Sigmoid colon (tissue), 6 donors: ENCODE measurements at regions not wholly inside any gene's neighbourhood (a gene's known extent, or its start where the extent isn't known, plus 50 kb on each side); places are given as distances from the start of the nearest gene placed in this dataset.
"Not testable (repeated sequence)": the region's sequence is repeated elsewhere in the genome, so short reads cannot be mapped to it uniquely, and the experiment has no call there.

Experiments used
- DNase-seq: peaks from one replicate; pipeline ENCODE4 v3.0.0-alpha.2; 2019
- H3K27ac ChIP-seq, 4 donors: fragments of 200-600 bp; sonication (generic); one replicate each; pipeline ENCODE4 v1.5.1; 2016 to 2019; ENCODE audit warnings: mild to moderate bottlenecking in 1 of 4
- H3K27me3 ChIP-seq, 3 donors: fragments of 200-600 bp; sonication (generic); one replicate each; pipeline ENCODE4 v1.5.1; 2019; ENCODE audit warnings: mild to moderate bottlenecking in 1 of 3
- H3K36me3 ChIP-seq, 4 donors: fragments of 200-600 bp; sonication (generic); one replicate each; pipeline ENCODE4 v1.5.1; 2016 to 2019
- H3K4me1 ChIP-seq, 4 donors: fragments of 200-600 bp; sonication (generic); one replicate each; pipeline ENCODE4 v1.5.1; 2017 to 2019
- H3K4me3 ChIP-seq, 4 donors: fragments of 200-600 bp; sonication (generic); one replicate each; pipeline ENCODE4 v1.5.1; 2017 to 2019; ENCODE audit warnings: mild to moderate bottlenecking in 2 of 4, moderate library complexity in 1 of 4
- H3K9me3 ChIP-seq, 4 donors: fragments of 200-600 bp in 3 of 4; sonication (generic) in 3 of 4; one replicate each; pipeline versions ENCODE4 v1.5.1 to v1.6.1; 2013 to 2019
- EP300 ChIP-seq, 4 donors: sonication (generic); formaldehyde crosslinking; IDR thresholded peaks; one replicate each; pipeline ENCODE4 v1.6.1; 2017; ENCODE audit warnings: antibody characterized with exemption in 4 of 4
- POLR2A ChIP-seq, 2 donors: fragments of 450-650 bp; IDR thresholded peaks; one replicate each; pipeline ENCODE4 v1.6.1; 2016; ENCODE audit warnings: antibody characterized with exemption in 2 of 2, mild to moderate bottlenecking in 2 of 2, moderate library complexity in 2 of 2
- POLR2AphosphoS5 ChIP-seq, 4 donors: sonication (generic); formaldehyde crosslinking; IDR thresholded peaks; one replicate each; pipeline ENCODE4 v1.6.1; 2017; ENCODE audit warnings: antibody characterized with exemption in 4 of 4
- WGBS, 2 donors: extraction: QIAGEN DNeasy Blood & Tissue Kit; methylation state at CpG; one replicate each; pipeline ENCODE4 v1.1.7; 2013; 5-methylcytosine and 5-hydroxymethylcytosine counted together
- intact Hi-C: fragments of 100-400 bp; cut with DNase I; formaldehyde crosslinking; loops from one replicate; pipeline ENCODE4 v1.15.1; 2023
- TF ChIP-seq, protein P1 (sequence below), 4 experiments: fragments of 450-650 bp in 3 of 4; fragments of 200-600 bp in 1 of 4; IDR thresholded peaks; one replicate each; pipeline ENCODE4 v1.5.1; 2016 to 2019; ENCODE audit warnings: antibody characterized with exemption in 4 of 4, mild to moderate bottlenecking in 3 of 4, moderate library complexity in 2 of 4
- donor health status: healthy with polysubstance abuse.
- donor health status: healthy.

- DNase-seq, H3K4me3 ChIP-seq, H3K36me3 ChIP-seq, H3K4me1 ChIP-seq, H3K27me3 ChIP-seq, intact Hi-C loops, H3K27ac ChIP-seq, H3K9me3 ChIP-seq: not testable (repeated sequence)
- WGBS, 2 donors, result 84 to 91% methylated on average over 1 of the region's 1 CpG
Observed at GRCh38 chr21:32823296-32823695, 51.7 kb upstream of the PAXBP1 start.

- Histone ChIP-seq H3K4me1 (no peaks in the 10 kb centered on the region), H3K27me3 (no peaks in the 10 kb centered on the region), H3K9me3 (no peaks in the 10 kb centered on the region), H3K36me3 (no peaks in the 10 kb centered on the region), H3K27ac (no peak overlapping the region), H3K4me3 (no peak overlapping the region)
- TF ChIP-seq POLR2AphosphoS5 (IDR thresholded peaks at IDR 0.05), result no peak
- TF ChIP-seq EP300 (IDR thresholded peaks at IDR 0.05), result no peak
- no peak for TF ChIP-seq POLR2A (IDR thresholded peaks at IDR 0.05)
- TF ChIP-seq, protein P1, sequence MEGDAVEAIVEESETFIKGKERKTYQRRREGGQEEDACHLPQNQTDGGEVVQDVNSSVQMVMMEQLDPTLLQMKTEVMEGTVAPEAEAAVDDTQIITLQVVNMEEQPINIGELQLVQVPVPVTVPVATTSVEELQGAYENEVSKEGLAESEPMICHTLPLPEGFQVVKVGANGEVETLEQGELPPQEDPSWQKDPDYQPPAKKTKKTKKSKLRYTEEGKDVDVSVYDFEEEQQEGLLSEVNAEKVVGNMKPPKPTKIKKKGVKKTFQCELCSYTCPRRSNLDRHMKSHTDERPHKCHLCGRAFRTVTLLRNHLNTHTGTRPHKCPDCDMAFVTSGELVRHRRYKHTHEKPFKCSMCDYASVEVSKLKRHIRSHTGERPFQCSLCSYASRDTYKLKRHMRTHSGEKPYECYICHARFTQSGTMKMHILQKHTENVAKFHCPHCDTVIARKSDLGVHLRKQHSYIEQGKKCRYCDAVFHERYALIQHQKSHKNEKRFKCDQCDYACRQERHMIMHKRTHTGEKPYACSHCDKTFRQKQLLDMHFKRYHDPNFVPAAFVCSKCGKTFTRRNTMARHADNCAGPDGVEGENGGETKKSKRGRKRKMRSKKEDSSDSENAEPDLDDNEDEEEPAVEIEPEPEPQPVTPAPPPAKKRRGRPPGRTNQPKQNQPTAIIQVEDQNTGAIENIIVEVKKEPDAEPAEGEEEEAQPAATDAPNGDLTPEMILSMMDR (IDR thresholded peaks at IDR 0.05), result no peak
- WGBS, 2 donors, result 93 to 94% methylated on average over 1 of the region's 1 CpG
- intact Hi-C loops, result loop anchor here (5.0 kb wide), 1 partner anchor 43 kb away; no protein-coding TSS in a partner anchor
- DNase-seq, result no peak
Observed at GRCh38 chr21:32824950-32825349, 53.4 kb upstream of the PAXBP1 start.

GRCh38 chr21:32826329-32827167, 55.0 kb upstream of the PAXBP1 start:
- Histone ChIP-seq H3K36me3 (no peaks in the 10 kb centered on the region), H3K9me3 (no peaks in the 10 kb centered on the region), H3K27me3 (no peaks in the 10 kb centered on the region), H3K27ac (no peak overlapping the region), H3K4me1 (no peaks in the 10 kb centered on the region), H3K4me3 (no peak overlapping the region)
- TF ChIP-seq, protein P1 (IDR thresholded peaks at IDR 0.05), result peak; percentile 21 to 59 (median 46)
- no peak for TF ChIP-seq EP300 (IDR thresholded peaks at IDR 0.05)
- intact Hi-C loops, result loop anchor here (5.0 kb wide), 1 partner anchor 44 kb away; no protein-coding TSS in a partner anchor
- 43 to 55% methylated on average over 9 of the region's 9 CpGs for WGBS, 2 donors
- DNase-seq, result no peak

- H3K36me3 ChIP-seq, result no peaks in the 10 kb centered on the region
- H3K4me1 ChIP-seq, result peaks cover 0 to 5% (median 0%) of the 10 kb centered on the region in 4 donors
- no peaks in the 10 kb centered on the region for H3K9me3 ChIP-seq
- TF ChIP-seq EP300 (IDR thresholded peaks at IDR 0.05), result no peak
- intact Hi-C loops, result loop anchor here (5.0 kb wide), 1 partner anchor 47 kb away; no protein-coding TSS in a partner anchor
- H3K4me3 ChIP-seq, result no peak overlapping the region
- no peak overlapping the region for H3K27ac ChIP-seq
- 78 to 88% methylated on average over 4 of the region's 4 CpGs for WGBS, 2 donors
- H3K27me3 ChIP-seq, result no peaks in the 10 kb centered on the region
- no peak for DNase-seq
Observed at GRCh38 chr21:32828908-32829307, 57.4 kb upstream of the PAXBP1 start.

- H3K36me3 ChIP-seq, result no peaks in the 10 kb centered on the region
- intact Hi-C loops, result loop anchor here (5.0 kb wide), 1 partner anchor 47 kb away; no protein-coding TSS in a partner anchor
- H3K4me3 ChIP-seq, result no peak overlapping the region
- H3K27me3 ChIP-seq, result no peaks in the 10 kb centered on the region
- TF ChIP-seq POLR2AphosphoS5 (IDR thresholded peaks at IDR 0.05) (no peak), EP300 (IDR thresholded peaks at IDR 0.05) (no peak), POLR2A (IDR thresholded peaks at IDR 0.05) (no peak)
- TF ChIP-seq, protein P1 (IDR thresholded peaks at IDR 0.05), result no peak
- H3K9me3 ChIP-seq, result no peaks in the 10 kb centered on the region
- H3K27ac ChIP-seq, result no peak overlapping the region
- WGBS, 2 donors, result 96 to 97% methylated on average over 2 of the region's 2 CpGs
- H3K4me1 ChIP-seq, result peaks cover 0 to 5% (median 0%) of the 10 kb centered on the region in 4 donors
- no peak for DNase-seq
Observed at GRCh38 chr21:32829504-32829903, 57.9 kb upstream of the PAXBP1 start.

DNA sequence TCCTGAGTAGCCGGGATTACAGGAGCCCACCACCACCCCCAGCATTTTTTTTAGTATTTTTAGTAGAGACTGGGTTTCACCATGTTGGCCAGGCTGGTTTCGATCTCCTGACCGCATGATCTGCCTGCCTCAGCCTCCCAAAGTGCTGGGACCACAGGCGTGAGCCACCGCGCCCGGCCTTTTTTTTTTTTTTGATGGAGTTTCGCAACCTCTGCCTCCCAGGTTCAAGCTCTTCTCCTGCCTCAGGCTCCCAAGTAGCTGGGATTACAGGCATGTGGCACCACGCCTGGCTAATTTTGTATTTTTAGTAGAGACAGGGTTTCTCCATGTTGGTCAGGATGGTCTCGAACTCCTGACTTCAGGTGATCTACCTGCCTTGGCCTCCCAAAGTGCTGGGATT, 60.2 kb upstream of the PAXBP1 start:
- H3K27ac ChIP-seq, H3K9me3 ChIP-seq, DNase-seq, H3K36me3 ChIP-seq, H3K4me1 ChIP-seq, H3K27me3 ChIP-seq, H3K4me3 ChIP-seq: not testable (repeated sequence)
- intact Hi-C loops, result loop anchor here (5.0 kb wide), 1 partner anchor 366 kb away; no protein-coding TSS in a partner anchor
- WGBS, 2 donors, result 94 to 96% methylated on average over 10 of the region's 10 CpGs
